ENCODE measurements at regions not wholly inside any gene's neighbourhood (a gene's known extent, or its start where the extent isn't known, plus 50 kb on each side); places are given as distances from the start of the nearest gene placed in this dataset.

GRCh38 chr22:48647606-48648515, 1179.8 kb downstream of the BRD1 start:
- no peak for DNase-seq

GRCh38 chr22:48647051-48647450, 1180.6 kb downstream of the BRD1 start:
- DNase-seq = no peak

- DNase-seq = no peak
Observed at GRCh38 chr22:48646216-48646925, 1181.3 kb downstream of the BRD1 start.

GRCh38 chr22:48645766-48646165, 1181.9 kb downstream of the BRD1 start:
- DNase-seq = no peak

GRCh38 chr22:48644997-48645396, 1182.7 kb downstream of the BRD1 start:
- no peak for DNase-seq

GRCh38 chr22:48644108-48644507, 1183.6 kb downstream of the BRD1 start:
- DNase-seq = no peak

- DNase-seq = no peak
Observed at GRCh38 chr22:48643066-48643731, 1184.5 kb downstream of the BRD1 start.

- no peak for DNase-seq
Observed at GRCh38 chr22:48642550-48642949, 1185.1 kb downstream of the BRD1 start.

GRCh38 chr22:48641906-48642475, 1185.7 kb downstream of the BRD1 start:
- DNase-seq = no peak

- no peak for DNase-seq
Observed at GRCh38 chr22:48640890-48641841, 1186.5 kb downstream of the BRD1 start.

- DNase-seq = no peak
Observed at GRCh38 chr22:48639896-48640748, 1187.6 kb downstream of the BRD1 start.

GRCh38 chr22:48639021-48639795, 1188.5 kb downstream of the BRD1 start:
- DNase-seq = no peak

- no peak for DNase-seq
Observed at GRCh38 chr22:48637231-48637630, 1190.4 kb downstream of the BRD1 start.

- DNase-seq = no peak
Observed at GRCh38 chr22:48636746-48637145, 1190.9 kb downstream of the BRD1 start.

- no peak for DNase-seq
Observed at GRCh38 chr22:48635816-48636215, 1191.9 kb downstream of the BRD1 start.

- no peak for DNase-seq
Observed at GRCh38 chr22:48635031-48635430, 1192.6 kb downstream of the BRD1 start.

GRCh38 chr22:48633996-48634836, 1193.5 kb downstream of the BRD1 start:
- DNase-seq = no peak

GRCh38 chr22:48632646-48633246, 1194.9 kb downstream of the BRD1 start:
- DNase-seq = no peak
